Neural cell (in vitro differentiated cells): ENCODE measurements at regions not wholly inside any gene's neighbourhood (a gene's known extent, or its start where the extent isn't known, plus 50 kb on each side); places are given as distances from the start of the nearest gene placed in this dataset.

Source experiments
- MXI1 ChIP-seq: fragments of 450-650 bp; conservative IDR thresholded peaks from 2 replicates; pipeline ENCODE4 v1.6.1; 2014; ENCODE audit warnings: antibody characterized with exemption, mild to moderate bottlenecking; ENCODE audit not compliant: poor library complexity, severe bottlenecking
- POLR2AphosphoS5 ChIP-seq: IDR thresholded peaks from 2 replicates; pipeline ENCODE4 v1.6.1; 2012
- RAD21 ChIP-seq: fragments of 450-650 bp; conservative IDR thresholded peaks from 2 replicates; pipeline ENCODE4 v1.6.1; 2014; ENCODE audit warnings: antibody characterized with exemption, mild to moderate bottlenecking, moderate library complexity
- TAF1 ChIP-seq: IDR thresholded peaks from 2 replicates; pipeline ENCODE4 v1.6.1; 2012; ENCODE audit warnings: low read depth
- TF ChIP-seq, protein P1 (sequence below): fragments of 450-650 bp; IDR thresholded peaks from 2 replicates; pipeline ENCODE4 v1.5.1; 2014; ENCODE audit warnings: antibody characterized with exemption, mild to moderate bottlenecking, moderate library complexity; ENCODE audit not compliant: poor library complexity, severe bottlenecking

DNA sequence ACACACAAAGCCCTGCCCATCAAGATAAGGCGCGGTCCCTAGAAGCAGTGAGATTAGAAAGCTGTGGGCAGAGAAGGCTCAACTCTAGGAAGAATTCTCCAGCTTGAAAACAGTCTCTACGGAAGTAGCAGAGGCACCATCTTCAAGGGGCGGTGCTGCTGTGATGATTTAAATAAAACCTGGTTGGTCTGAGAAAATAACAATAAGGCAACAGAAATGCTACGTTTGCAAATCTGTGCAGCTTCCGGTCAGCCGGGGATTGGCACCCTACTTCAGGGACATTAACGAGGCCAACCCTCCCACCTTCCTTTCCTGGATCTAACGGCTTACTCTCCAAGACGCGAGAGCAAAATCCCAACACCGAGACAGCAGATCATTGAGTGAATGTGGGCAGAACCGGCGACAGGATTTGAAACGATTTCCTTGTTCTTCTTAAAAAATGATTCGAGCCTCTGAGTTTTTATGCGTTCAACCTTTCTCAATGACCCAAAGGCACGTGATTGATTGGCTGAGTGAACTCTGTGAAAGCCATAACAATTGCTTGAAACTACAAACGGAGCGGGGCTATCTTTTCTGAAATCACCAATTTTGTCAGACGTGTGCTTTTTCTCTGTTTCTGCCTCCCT lies 93.7 kb upstream of the ZNF516 start:
- no peak for TF ChIP-seq RAD21
- TF ChIP-seq, protein P1, sequence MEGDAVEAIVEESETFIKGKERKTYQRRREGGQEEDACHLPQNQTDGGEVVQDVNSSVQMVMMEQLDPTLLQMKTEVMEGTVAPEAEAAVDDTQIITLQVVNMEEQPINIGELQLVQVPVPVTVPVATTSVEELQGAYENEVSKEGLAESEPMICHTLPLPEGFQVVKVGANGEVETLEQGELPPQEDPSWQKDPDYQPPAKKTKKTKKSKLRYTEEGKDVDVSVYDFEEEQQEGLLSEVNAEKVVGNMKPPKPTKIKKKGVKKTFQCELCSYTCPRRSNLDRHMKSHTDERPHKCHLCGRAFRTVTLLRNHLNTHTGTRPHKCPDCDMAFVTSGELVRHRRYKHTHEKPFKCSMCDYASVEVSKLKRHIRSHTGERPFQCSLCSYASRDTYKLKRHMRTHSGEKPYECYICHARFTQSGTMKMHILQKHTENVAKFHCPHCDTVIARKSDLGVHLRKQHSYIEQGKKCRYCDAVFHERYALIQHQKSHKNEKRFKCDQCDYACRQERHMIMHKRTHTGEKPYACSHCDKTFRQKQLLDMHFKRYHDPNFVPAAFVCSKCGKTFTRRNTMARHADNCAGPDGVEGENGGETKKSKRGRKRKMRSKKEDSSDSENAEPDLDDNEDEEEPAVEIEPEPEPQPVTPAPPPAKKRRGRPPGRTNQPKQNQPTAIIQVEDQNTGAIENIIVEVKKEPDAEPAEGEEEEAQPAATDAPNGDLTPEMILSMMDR: no peak
- no peak for TF ChIP-seq TAF1
- no peak for TF ChIP-seq POLR2AphosphoS5
- TF ChIP-seq MXI1: no peak
